ENCODE measurements at regions not wholly inside any gene's neighbourhood (a gene's known extent, or its start where the extent isn't known, plus 50 kb on each side); places are given as distances from the start of the nearest gene placed in this dataset.

DNA sequence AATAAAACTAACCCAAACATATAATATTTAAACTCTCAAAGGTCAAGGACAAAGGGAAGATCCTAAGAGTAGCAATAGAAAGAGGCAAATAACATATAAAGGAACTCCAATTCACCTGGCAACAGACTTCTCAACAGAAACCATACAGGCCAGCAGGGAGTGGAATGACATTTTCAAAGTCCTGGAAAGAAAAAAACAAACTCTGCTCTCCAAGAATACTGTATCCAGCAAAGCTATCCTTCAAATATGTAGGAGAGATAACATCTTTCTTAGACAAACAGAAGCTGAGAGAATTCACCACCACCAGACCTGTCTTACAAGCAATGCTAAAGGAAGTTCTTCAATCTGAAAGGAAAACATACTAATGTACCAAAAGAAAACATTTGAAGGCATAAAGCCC, 51.5 kb upstream of the TMEM158 start:
- no peak for DNase-seq (ENCODE audit: low read depth)

DNA sequence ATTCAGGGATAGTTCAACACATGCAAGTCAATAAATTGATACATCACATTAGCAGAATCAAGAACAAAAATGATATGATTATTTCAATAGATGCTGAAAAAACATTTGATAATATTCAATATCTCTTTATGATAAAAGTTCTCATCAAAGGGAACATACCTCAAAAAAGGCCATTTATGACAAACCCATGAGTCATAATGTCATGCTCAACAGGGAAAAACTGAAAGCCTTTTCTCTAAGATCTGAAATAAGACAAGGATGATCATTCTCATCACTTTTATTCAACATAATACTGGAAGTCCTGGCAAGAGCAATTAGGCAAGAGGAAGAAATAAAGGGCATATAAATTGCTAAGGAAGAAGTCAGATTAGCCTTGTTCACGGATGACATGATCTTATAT, 54.1 kb upstream of the TMEM158 start:
- no peak for DNase-seq (ENCODE audit: low read depth)

GRCh38 chr3:45280971-45281370, 54.9 kb upstream of the TMEM158 start:
- DNase-seq (ENCODE audit: low read depth), result no peak

GRCh38 chr3:45283471-45283870, 57.4 kb upstream of the TMEM158 start:
- no peak for DNase-seq (ENCODE audit: low read depth)

DNA sequence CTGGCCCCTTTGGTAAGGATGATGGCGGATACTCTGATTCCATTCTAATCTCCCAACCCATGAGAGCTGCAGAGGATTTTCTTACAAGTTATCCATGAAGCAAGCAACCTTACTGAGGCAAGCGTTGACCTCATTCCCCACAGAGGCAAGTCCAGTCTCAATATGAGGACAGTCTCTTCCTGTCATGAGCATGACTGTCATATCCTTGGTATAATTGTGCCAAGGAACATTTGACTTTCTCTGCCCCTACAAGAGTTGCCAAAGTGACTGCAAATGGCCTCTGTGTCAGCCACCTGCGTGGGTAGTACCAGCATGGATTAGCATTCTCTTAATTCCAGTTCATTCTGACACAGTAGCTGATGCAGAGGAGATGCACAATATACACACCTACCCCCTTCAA, 71.2 kb upstream of the TMEM158 start:
- no peak for DNase-seq (ENCODE audit: low read depth)

GRCh38 chr3:45302470-45302869, 76.4 kb upstream of the TMEM158 start:
- no peak for DNase-seq (ENCODE audit: low read depth)

DNA sequence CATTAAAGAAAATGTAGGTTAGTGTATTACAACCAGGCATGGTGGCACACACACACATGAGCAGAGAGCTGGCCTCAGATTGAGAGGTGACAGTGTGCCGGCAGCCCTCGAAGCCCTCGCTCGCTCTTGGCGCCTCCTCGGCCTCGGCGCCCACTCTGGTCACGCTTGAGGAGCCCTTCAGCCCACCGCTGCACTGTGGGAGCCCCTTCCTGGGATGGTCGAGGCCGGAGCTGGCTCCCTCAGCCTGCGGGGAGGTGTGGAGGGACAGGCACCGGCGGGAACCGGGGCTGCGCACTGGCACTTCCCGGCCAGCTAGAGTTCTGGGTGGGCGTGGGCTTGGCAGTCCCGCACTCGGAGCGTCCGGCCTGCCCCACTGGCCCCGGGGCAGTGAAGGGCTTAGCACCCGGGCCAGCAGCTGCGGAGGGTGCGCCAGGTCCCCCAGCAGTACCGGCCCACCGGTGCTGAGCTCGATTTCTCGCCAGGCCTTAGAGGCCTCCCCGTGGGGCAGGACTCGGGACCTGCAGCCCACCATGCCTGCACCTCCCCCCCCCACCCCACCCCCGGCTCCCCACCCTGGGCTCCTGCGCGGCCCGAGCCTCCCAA, 80.4 kb upstream of the TMEM158 start:
- DNase-seq (ENCODE audit: low read depth), result no peak

- no peak for DNase-seq (ENCODE audit: low read depth)
Measured at GRCh38 chr3:45309876-45310275, 78.5 kb upstream of the LARS2 start.

- DNase-seq (ENCODE audit: low read depth), result no peak
Measured at GRCh38 chr3:45311327-45311726, 77.0 kb upstream of the LARS2 start.

DNA sequence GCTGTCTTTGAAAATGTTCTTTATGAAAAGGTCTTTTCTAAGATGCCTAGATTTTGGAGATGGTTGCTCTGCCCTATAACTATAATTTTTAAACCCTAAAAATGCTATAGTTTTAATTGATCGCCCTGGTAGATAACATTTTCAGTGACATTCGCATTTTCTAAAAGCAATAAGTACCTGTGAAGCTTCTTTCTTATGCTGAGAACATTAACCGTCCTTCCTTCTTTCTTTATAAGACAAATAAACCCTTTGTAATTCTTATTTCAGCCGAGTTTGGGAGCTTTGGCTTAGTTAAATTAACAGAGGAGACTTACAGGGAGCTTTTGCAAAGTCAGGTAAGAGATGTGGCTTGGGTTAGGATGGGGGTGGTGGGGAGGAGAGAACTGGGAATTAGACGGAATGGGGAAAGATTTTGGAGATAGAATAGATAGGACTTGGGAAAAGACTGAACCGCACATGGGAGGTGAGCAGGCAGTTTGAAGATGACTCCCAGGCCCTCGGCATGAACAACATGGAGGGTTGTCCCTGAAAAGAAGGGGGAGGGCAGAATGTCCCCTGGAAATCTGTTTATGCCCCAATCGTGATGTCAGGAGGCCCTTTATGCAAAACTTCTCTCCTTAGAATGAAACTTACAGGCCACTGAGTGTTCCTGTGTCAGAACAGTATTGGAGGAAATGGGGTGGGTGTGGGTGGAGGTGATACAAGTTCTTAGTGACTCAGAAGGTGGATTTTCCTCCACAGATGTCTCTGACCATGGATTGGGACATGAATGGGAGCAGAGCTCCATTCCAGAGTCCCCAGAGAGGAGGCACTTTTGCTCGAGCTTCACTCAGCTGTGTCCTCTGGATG, 76.2 kb upstream of the LARS2 start:
- peak; percentile 21 for DNase-seq (ENCODE audit: low read depth)

DNA sequence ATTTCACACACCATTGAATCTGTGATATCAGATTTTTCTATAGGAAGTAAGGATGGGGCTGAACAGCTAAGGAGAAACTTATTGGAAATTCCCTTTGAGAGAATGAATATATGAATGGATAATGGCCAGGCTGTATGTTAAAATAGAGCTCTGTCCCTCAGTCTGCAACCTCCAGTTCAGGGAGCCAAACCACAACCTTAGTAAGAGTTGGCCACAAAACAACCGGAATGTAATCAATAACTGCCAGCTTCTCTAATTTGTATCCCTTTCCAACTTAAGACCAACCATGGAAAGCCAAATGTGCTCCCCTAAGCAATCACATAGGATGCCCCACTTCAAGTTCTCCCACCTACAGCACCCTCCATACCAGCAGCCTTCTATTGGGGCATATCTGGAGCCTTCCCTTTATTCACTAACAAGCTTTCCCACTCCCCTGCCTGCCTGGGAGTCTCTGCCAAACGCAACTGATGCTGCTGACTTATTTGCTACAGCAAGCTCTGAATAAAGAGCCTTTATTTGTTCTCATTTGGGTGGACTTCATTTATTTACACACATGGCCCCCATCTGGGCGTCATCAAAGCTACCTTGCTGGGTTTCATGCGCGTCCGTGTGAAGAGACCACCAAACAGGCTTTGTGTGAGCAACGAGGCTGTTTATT, 75.4 kb upstream of the LARS2 start:
- no peak for DNase-seq (ENCODE audit: low read depth)

DNA sequence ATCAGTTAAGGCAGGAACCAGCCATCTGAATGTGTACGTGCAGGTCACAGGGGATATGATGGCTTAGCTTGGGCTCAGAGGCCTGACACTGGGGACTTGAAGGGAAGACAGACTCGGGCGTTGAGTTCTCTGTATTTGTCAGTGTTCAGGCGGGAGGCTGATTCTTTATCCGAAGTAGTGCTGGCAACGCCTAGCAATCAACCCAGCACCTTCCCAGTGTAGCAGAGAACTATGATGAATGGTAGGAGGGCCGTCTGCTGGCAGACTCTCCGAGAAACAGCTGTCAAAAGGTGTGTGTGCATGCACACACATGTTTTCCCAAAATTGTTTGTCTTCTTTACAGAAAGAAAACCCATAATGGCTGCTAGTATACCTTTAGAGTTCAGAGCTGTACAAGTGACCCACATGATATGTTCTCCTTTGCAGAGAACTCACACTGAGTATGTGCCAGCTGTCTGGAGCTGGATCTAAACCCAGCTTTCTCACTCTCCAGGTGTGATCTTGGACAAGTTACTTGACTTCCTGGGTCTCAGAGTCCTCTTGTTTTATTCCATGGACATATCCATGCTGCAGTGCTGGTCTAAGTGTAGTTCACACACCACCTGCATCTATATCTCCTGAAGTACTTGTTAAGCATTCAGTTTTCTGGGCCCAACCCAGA, 74.5 kb upstream of the LARS2 start:
- DNase-seq (ENCODE audit: low read depth), result no peak

- no peak for DNase-seq (ENCODE audit: low read depth)
Measured at GRCh38 chr3:45317710-45318109, 70.7 kb upstream of the LARS2 start.

- no peak for DNase-seq (ENCODE audit: low read depth)
Measured at GRCh38 chr3:45318689-45319088, 69.7 kb upstream of the LARS2 start.

GRCh38 chr3:45319231-45319995, 69.0 kb upstream of the LARS2 start:
- no peak for DNase-seq (ENCODE audit: low read depth)

- DNase-seq (ENCODE audit: low read depth), result no peak
Measured at GRCh38 chr3:45319996-45320305, 68.4 kb upstream of the LARS2 start.

- no peak for DNase-seq (ENCODE audit: low read depth)
Measured at GRCh38 chr3:45320986-45321385, 67.4 kb upstream of the LARS2 start.

DNA sequence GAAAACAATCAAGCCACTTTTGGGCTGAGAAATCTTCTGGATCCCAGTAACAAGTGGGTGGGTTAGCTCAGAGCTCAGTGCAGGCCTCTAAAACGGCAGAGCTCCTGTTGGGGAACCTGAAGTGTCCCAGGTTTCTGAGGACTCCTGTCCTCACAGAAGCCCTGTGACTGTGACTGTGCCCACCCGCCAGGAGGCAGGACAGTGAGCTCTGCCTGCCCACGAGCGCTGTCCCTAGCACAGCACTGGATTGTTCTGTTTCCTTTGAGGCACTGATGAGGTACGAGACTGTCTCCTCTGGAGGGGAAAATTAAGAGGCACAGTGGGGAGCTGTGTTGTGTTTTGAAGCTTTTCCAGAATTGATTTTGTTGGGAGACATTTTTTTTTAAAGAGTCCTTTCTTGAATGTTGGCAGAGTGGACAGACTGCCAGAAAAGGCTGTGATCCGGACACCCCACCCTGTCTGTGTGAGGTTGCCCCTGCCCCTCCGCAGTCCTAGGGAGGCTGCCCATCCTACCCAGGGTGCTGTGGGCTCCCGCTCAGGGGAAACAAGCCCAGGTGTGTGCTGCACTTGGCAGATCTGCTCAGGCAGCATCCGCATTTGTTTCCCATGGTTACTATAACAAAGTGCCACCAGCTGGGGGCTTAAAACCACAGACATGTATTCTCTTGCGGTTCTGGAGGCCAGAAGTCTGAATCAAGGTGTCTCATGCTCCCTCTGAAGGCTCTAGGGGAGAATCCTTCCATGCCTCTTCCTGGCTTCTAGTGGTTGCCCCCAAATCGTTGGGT, 66.6 kb upstream of the LARS2 start:
- no peak for DNase-seq (ENCODE audit: low read depth)

- no peak for DNase-seq (ENCODE audit: low read depth)
Measured at GRCh38 chr3:45322616-45323015, 65.8 kb upstream of the LARS2 start.

- no peak for DNase-seq (ENCODE audit: low read depth)
Measured at GRCh38 chr3:45325676-45326075, 62.7 kb upstream of the LARS2 start.

DNA sequence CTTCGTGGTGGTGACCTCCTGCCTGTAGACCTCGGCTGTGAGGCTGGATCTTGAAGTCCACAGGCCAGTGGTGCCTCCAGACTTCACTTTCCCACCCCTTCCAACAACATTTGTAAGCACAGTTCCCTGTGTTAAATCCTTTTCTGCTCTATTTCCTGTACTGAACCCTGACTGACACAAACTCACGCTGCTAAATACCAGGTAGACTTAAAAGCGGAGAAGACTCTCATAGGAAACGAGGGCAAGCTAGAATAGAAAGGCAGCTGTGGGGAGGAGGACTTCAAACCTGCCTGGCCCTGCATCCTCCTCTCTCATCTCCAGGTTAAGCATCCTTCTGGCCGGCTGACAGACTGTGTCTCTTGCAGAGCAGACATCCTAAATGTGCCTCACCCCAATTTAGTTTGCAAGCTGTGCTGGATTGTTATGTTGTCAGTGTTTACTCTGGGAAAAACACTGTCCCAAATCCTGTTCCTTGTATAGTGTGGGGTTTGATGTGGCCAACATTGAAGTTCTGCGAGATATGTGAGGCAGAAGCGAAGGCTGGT, 58.5 kb upstream of the LARS2 start:
- no peak for DNase-seq (ENCODE audit: low read depth)
